ENCODE measurements at regions not wholly inside any gene's neighbourhood (a gene's known extent, or its start where the extent isn't known, plus 50 kb on each side); places are given as distances from the start of the nearest gene placed in this dataset.

DNA sequence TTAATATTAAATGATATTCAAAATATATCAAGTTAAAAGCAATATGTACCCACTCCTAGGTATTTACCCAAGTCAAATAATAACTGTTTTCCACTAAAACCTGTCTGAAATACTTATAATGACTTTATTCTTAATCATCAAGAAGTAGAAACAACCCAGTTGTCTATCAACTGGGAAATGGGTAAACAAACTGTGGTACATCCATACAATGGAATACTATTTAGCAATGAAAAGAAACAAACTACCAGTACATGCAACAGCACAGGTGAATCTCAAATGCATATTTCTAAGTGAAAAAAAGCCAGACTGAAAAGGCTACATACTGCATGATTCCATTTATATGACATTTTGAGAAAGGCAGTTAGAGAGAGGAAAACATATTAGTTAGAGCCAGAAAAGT, 559.9 kb downstream of the MBD2 start:
- no TSS peak for BruUV-seq (replicated peaks)
- Histone ChIP-seq H3K9me2 (ENCODE audit: insufficient read depth, low read length) (no peaks in the 10 kb centered on the region), H3K4me1 (ENCODE audit: insufficient read depth, low read length, poor library complexity, severe bottlenecking) (no peaks in the 10 kb centered on the region), H4K20me1 (ENCODE audit: insufficient read depth, low read length) (no peaks in the 10 kb centered on the region), H3K79me2 (ENCODE audit: insufficient read depth, low read depth, low read length) (no peaks in the 10 kb centered on the region), H3K27ac (ENCODE audit: low read depth, low read length, poor library complexity, severe bottlenecking) (no peak overlapping the region), H3K4me3 (ENCODE audit: low read depth, low read length, poor library complexity, severe bottlenecking) (no peak overlapping the region), H3K4me2 (ENCODE audit: low read length) (no peak overlapping the region), H2AFZ (ENCODE audit: low read length) (no peak overlapping the region), H3K36me3 (ENCODE audit: insufficient read depth, low read length) (no peaks in the 10 kb centered on the region), H3K9me3 (ENCODE audit: low read length) (no peaks in the 10 kb centered on the region)
- no peak for DNase-seq (ENCODE audit: low spot score)
- intact Hi-C loops (cut with micrococcal nuclease; ENCODE audit: unreplicated experiment) = no loop called here
- ChIA-PET POLR2A (no interaction called here), CTCF (ENCODE audit: unreplicated experiment) (no interaction called here)
- TF ChIP-seq EZH2phosphoT487 (IDR thresholded peaks at IDR 0.05; ENCODE audit: borderline replicate concordance, low read depth, low read length) = no peak
- TF ChIP-seq, protein P1, sequence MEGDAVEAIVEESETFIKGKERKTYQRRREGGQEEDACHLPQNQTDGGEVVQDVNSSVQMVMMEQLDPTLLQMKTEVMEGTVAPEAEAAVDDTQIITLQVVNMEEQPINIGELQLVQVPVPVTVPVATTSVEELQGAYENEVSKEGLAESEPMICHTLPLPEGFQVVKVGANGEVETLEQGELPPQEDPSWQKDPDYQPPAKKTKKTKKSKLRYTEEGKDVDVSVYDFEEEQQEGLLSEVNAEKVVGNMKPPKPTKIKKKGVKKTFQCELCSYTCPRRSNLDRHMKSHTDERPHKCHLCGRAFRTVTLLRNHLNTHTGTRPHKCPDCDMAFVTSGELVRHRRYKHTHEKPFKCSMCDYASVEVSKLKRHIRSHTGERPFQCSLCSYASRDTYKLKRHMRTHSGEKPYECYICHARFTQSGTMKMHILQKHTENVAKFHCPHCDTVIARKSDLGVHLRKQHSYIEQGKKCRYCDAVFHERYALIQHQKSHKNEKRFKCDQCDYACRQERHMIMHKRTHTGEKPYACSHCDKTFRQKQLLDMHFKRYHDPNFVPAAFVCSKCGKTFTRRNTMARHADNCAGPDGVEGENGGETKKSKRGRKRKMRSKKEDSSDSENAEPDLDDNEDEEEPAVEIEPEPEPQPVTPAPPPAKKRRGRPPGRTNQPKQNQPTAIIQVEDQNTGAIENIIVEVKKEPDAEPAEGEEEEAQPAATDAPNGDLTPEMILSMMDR (conservative IDR thresholded peaks at IDR 0.05; ENCODE audit: low read length) = no peak

DNA sequence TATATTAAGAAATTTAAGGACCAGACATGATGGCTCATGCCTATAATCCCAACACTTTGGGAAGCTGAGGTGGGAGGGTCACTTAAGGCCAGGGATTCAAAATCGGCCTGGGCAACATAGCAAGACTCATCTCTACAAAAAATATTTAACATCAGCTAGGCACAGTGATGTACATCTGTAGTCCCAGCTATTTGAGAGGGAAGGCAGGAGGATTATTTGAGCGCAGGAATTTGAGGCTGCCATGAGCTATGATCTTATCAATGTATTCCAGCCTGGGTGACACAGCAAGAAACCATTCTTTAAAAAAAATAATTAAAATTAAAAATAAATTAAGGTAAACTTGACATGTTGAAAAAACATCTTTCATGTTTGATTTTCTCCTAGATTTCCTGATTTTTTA, 564.2 kb downstream of the MBD2 start:
- no TSS peak for BruUV-seq (replicated peaks)

DNA sequence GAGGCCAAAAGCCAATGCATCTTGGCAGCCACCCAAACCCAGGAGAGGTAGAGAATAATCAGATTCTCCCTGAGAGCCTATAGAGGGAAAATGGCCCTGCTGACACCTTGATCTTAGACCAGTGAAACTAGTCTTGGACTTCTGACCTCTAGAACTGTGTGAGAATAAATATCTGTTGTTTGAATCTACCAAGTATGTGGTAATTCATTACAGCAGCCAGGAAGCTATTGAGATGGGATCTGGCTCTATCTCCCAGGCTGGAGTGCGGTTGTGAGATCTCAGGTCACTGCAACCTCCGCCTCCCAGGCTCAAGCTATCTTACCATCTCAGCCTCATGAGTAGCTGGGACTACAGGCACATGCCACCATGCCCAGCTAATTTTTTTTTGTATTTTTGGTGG, 567.2 kb downstream of the MBD2 start:
- CTCF ChIA-PET (ENCODE audit: unreplicated experiment) = no interaction called here
- Histone ChIP-seq H4K20me1 (ENCODE audit: insufficient read depth, low read length) (no peaks in the 10 kb centered on the region), H3K9me2 (ENCODE audit: insufficient read depth, low read length) (no peaks in the 10 kb centered on the region), H3K9me3 (ENCODE audit: low read length) (no peaks in the 10 kb centered on the region), H3K4me3 (ENCODE audit: low read depth, low read length, poor library complexity, severe bottlenecking) (no peak overlapping the region), H3K79me2 (ENCODE audit: insufficient read depth, low read depth, low read length) (no peaks in the 10 kb centered on the region), H3K4me2 (ENCODE audit: low read length) (no peak overlapping the region), H3K27ac (ENCODE audit: low read depth, low read length, poor library complexity, severe bottlenecking) (no peak overlapping the region), H3K36me3 (ENCODE audit: insufficient read depth, low read length) (no peaks in the 10 kb centered on the region), H3K4me1 (ENCODE audit: insufficient read depth, low read length, poor library complexity, severe bottlenecking) (no peaks in the 10 kb centered on the region), H2AFZ (ENCODE audit: low read length) (no peak overlapping the region)
- intact Hi-C loops (cut with micrococcal nuclease; ENCODE audit: unreplicated experiment) = no loop called here
- BruUV-seq (replicated peaks) = no TSS peak
- TF ChIP-seq EZH2phosphoT487 (IDR thresholded peaks at IDR 0.05; ENCODE audit: borderline replicate concordance, low read depth, low read length) = no peak
- TF ChIP-seq, protein P1 (conservative IDR thresholded peaks at IDR 0.05; ENCODE audit: low read length) = no peak
- DNase-seq (ENCODE audit: low spot score) = no peak
- POLR2A ChIA-PET = no interaction called here

More for the DNA sequence above, 564.2 kb downstream of the MBD2 start:
- intact Hi-C loops (cut with micrococcal nuclease; ENCODE audit: unreplicated experiment) = no loop called here
- no peak overlapping the region for H3K4me3 ChIP-seq (ENCODE audit: low read depth, low read length, poor library complexity, severe bottlenecking)
- H3K27ac ChIP-seq (ENCODE audit: low read depth, low read length, poor library complexity, severe bottlenecking) = no peak overlapping the region
- no peak overlapping the region for H3K4me2 ChIP-seq (ENCODE audit: low read length)
- no peaks in the 10 kb centered on the region for H3K4me1 ChIP-seq (ENCODE audit: insufficient read depth, low read length, poor library complexity, severe bottlenecking)
- ChIA-PET POLR2A (interaction anchor here (0.7 kb wide), 1 partner anchor 74 kb away, joined by 3 read pairs; no protein-coding TSS in a partner anchor), CTCF (ENCODE audit: unreplicated experiment) (no interaction called here)
- no peak overlapping the region for H2AFZ ChIP-seq (ENCODE audit: low read length)
- no peaks in the 10 kb centered on the region for H3K36me3 ChIP-seq (ENCODE audit: insufficient read depth, low read length)
- H4K20me1 ChIP-seq (ENCODE audit: insufficient read depth, low read length) = no peaks in the 10 kb centered on the region
- DNase-seq (ENCODE audit: low spot score) = no peak
- no peaks in the 10 kb centered on the region for H3K9me3 ChIP-seq (ENCODE audit: low read length)
- H3K9me2 ChIP-seq (ENCODE audit: insufficient read depth, low read length) = no peaks in the 10 kb centered on the region
- no peaks in the 10 kb centered on the region for H3K79me2 ChIP-seq (ENCODE audit: insufficient read depth, low read depth, low read length)
- TF ChIP-seq, protein P1 (conservative IDR thresholded peaks at IDR 0.05; ENCODE audit: low read length) = no peak
- no peak for TF ChIP-seq EZH2phosphoT487 (IDR thresholded peaks at IDR 0.05; ENCODE audit: borderline replicate concordance, low read depth, low read length)
